Prostate gland (tissue), 2 donors: ENCODE measurements at regions not wholly inside any gene's neighbourhood (a gene's known extent, or its start where the extent isn't known, plus 50 kb on each side); places are given as distances from the start of the nearest gene placed in this dataset.

ENCODE experiments used
- DNase-seq: peaks from one replicate; pipeline ENCODE4 v3.0.0-alpha.2; 2019; ENCODE audit warnings: low spot score
- H3K27ac ChIP-seq, 2 donors: fragments of 200-600 bp; sonication (generic); 2 replicates each; pipeline ENCODE4 v1.5.1; 2017 to 2019
- H3K27me3 ChIP-seq: fragments of 200-600 bp; sonication (generic); replicated peaks from 2 replicates; pipeline ENCODE4 v1.5.1; 2019; ENCODE audit not compliant: insufficient read depth
- H3K36me3 ChIP-seq, 2 donors: fragments of 200-600 bp; sonication (generic); 1 replicate in 1 of 2; 2 replicates in 1 of 2; pipeline versions ENCODE4 v1.5.1 to v1.8.1; 2017 to 2019
- H3K4me1 ChIP-seq: fragments of 200-600 bp; sonication (generic); replicated peaks from 2 replicates; pipeline ENCODE4 v1.5.1; 2019
- H3K4me3 ChIP-seq, 2 donors: fragments of 200-600 bp; sonication (generic); 2 replicates each; pipeline ENCODE4 v1.5.1; 2017 to 2019
- H3K9me3 ChIP-seq: fragments of 200-600 bp; sonication (generic); 2 replicates; pipeline ENCODE4 v1.5.1; 2017
- CTCF ChIP-seq, 4 experiments: fragments of 200-600 bp in 2 of 4; fragments of 450-650 bp in 2 of 4; sonication (generic) in 2 of 4; IDR thresholded peaks; 1 replicate in 3 of 4; 2 replicates in 1 of 4; pipeline ENCODE4 v1.5.1; 2016 to 2019; ENCODE audit warnings: antibody characterized with exemption in 4 of 4, mild to moderate bottlenecking in 2 of 4, moderate library complexity in 2 of 4
- POLR2A ChIP-seq: fragments of 450-650 bp; IDR thresholded peaks from one replicate; pipeline ENCODE4 v1.6.1; 2016; ENCODE audit warnings: antibody characterized with exemption, mild to moderate bottlenecking
- POLR2AphosphoS5 ChIP-seq: sonication (generic); formaldehyde crosslinking; IDR thresholded peaks from one replicate; pipeline ENCODE4 v1.6.1; 2017; ENCODE audit warnings: antibody characterized with exemption
- WGBS: methylation state at CpG from one replicate; pipeline ENCODE4 v1.1.5; 2018; 5-methylcytosine and 5-hydroxymethylcytosine counted together
- intact Hi-C: fragments of 100-400 bp; cut with DNase I; formaldehyde crosslinking; loops from one replicate; pipeline ENCODE4 v1.14.2; 2022

GRCh38 chr12:30269496-30269895 is 426.2 kb downstream of the IPO8 start:
- no peak overlapping the region for H3K4me3 ChIP-seq
- H3K4me1 ChIP-seq: no peaks in the 10 kb centered on the region
- intact Hi-C loops: no loop called here
- no peak for DNase-seq
- H3K9me3 ChIP-seq: no peaks in the 10 kb centered on the region
- H3K36me3 ChIP-seq: no peaks in the 10 kb centered on the region
- TF ChIP-seq CTCF (IDR thresholded peaks at IDR 0.05) (no peak), POLR2AphosphoS5 (no peak), POLR2A (no peak)
- H3K27ac ChIP-seq: no peak overlapping the region
- H3K27me3 ChIP-seq: no peaks in the 10 kb centered on the region

GRCh38 chr12:30268041-30268440 is 427.6 kb downstream of the IPO8 start:
- no peaks in the 10 kb centered on the region for H3K9me3 ChIP-seq
- WGBS: 57% methylated on average over 2 of the region's 2 CpGs
- TF ChIP-seq CTCF (IDR thresholded peaks at IDR 0.05) (no peak), POLR2A (no peak), POLR2AphosphoS5 (no peak)

GRCh38 chr12:30263434-30263833 is 432.2 kb downstream of the IPO8 start:
- WGBS: 100% methylated on average over 2 of the region's 2 CpGs

More at GRCh38 chr12:30268041-30268440, 427.6 kb downstream of the IPO8 start:
- H3K4me1 ChIP-seq: no peaks in the 10 kb centered on the region
- no peak overlapping the region for H3K4me3 ChIP-seq
- H3K27ac ChIP-seq: no peak overlapping the region
- intact Hi-C loops: no loop called here
- H3K36me3 ChIP-seq: no peaks in the 10 kb centered on the region
- no peaks in the 10 kb centered on the region for H3K27me3 ChIP-seq
- no peak for DNase-seq

GRCh38 chr12:30257618-30258017 is 438.1 kb downstream of the IPO8 start:
- no peak for TF ChIP-seq POLR2A
- TF ChIP-seq POLR2AphosphoS5: no peak
- TF ChIP-seq CTCF (IDR thresholded peaks at IDR 0.05): no peak
- H3K4me3 ChIP-seq: no peak overlapping the region
- intact Hi-C loops: no loop called here
- 85% methylated on average over 1 of the region's 1 CpG for WGBS
- no peak for DNase-seq
- no peak overlapping the region for H3K27ac ChIP-seq
- H3K36me3 ChIP-seq: no peaks in the 10 kb centered on the region
- H3K27me3 ChIP-seq: no peaks in the 10 kb centered on the region
- H3K4me1 ChIP-seq: no peaks in the 10 kb centered on the region
- H3K9me3 ChIP-seq: no peaks in the 10 kb centered on the region

More at GRCh38 chr12:30263434-30263833, 432.2 kb downstream of the IPO8 start:
- H3K27ac ChIP-seq: no peak overlapping the region
- H3K36me3 ChIP-seq: no peaks in the 10 kb centered on the region
- no peaks in the 10 kb centered on the region for H3K27me3 ChIP-seq
- H3K4me3 ChIP-seq: no peak overlapping the region
- H3K9me3 ChIP-seq: no peaks in the 10 kb centered on the region
- no peak for DNase-seq
- intact Hi-C loops: no loop called here
- no peaks in the 10 kb centered on the region for H3K4me1 ChIP-seq
- TF ChIP-seq POLR2A (no peak), CTCF (IDR thresholded peaks at IDR 0.05) (no peak), POLR2AphosphoS5 (no peak)

GRCh38 chr12:30251546-30251945 is 444.1 kb downstream of the IPO8 start:
- no peaks in the 10 kb centered on the region for H3K36me3 ChIP-seq
- H3K27ac ChIP-seq: no peak overlapping the region
- intact Hi-C loops: no loop called here
- no peaks in the 10 kb centered on the region for H3K4me1 ChIP-seq
- no peaks in the 10 kb centered on the region for H3K9me3 ChIP-seq
- no peak overlapping the region for H3K4me3 ChIP-seq
- no peak for DNase-seq
- 81% methylated on average over 5 of the region's 5 CpGs for WGBS
- H3K27me3 ChIP-seq: no peaks in the 10 kb centered on the region
- TF ChIP-seq POLR2A (no peak), POLR2AphosphoS5 (no peak), CTCF (IDR thresholded peaks at IDR 0.05) (no peak)
